ENCODE measurements at regions not wholly inside any gene's neighbourhood (a gene's known extent, or its start where the extent isn't known, plus 50 kb on each side); places are given as distances from the start of the nearest gene placed in this dataset.

DNA sequence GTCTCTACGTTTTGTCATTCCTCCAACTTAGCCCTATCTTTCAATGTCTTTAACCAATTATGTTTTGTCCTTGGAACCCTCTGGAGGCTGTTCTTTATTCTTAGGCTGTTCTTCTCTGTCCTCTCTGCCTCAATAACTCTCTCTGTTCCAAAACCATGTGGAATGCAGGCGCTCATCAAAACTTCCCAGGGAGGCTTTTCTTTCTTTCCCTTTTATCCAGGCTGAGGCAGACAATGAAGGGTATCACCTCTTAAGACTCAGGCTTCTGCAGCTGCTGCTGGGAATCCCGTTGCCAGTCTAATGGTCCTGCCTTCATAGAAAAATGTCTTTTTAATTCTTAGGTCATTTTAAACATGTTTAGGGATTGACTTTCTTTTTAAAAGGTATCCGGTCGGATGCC is 544.7 kb downstream of the CDH26 start:
- no peaks in the 10 kb centered on the region for H3K9me3 ChIP-seq (ENCODE audit: control insufficient read depth in 4 of 4, insufficient read depth in 3 of 4, low read length in 3 of 4)
- peaks cover 0 to 11% (median 0%) of the 10 kb centered on the region in 5 donors for H3K4me1 ChIP-seq (ENCODE audit: control insufficient read depth in 5 of 5, insufficient read depth in 5 of 5, low read length in 5 of 5)
- no peaks in the 10 kb centered on the region for H3K36me3 ChIP-seq (ENCODE audit: control insufficient read depth in 4 of 4, insufficient read depth in 4 of 4, low read length in 4 of 4)
- H3K4me3 ChIP-seq = no peak overlapping the region
- ATAC-seq (ENCODE audit: insufficient read depth, low FRiP score) (no peak), DNase-seq (no peak)
- no peak overlapping the region for H3K27ac ChIP-seq (ENCODE audit: low read depth in 1 of 2, low read length in 1 of 2)
- no peak overlapping the region for H3K9ac ChIP-seq (ENCODE audit: insufficient read depth in 1 of 2, low read length in 2 of 2)
- WGBS, 2 donors = 84 to 89% methylated on average over 5 of the region's 5 CpGs
- TF ChIP-seq, protein P1, sequence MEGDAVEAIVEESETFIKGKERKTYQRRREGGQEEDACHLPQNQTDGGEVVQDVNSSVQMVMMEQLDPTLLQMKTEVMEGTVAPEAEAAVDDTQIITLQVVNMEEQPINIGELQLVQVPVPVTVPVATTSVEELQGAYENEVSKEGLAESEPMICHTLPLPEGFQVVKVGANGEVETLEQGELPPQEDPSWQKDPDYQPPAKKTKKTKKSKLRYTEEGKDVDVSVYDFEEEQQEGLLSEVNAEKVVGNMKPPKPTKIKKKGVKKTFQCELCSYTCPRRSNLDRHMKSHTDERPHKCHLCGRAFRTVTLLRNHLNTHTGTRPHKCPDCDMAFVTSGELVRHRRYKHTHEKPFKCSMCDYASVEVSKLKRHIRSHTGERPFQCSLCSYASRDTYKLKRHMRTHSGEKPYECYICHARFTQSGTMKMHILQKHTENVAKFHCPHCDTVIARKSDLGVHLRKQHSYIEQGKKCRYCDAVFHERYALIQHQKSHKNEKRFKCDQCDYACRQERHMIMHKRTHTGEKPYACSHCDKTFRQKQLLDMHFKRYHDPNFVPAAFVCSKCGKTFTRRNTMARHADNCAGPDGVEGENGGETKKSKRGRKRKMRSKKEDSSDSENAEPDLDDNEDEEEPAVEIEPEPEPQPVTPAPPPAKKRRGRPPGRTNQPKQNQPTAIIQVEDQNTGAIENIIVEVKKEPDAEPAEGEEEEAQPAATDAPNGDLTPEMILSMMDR (IDR thresholded peaks at IDR 0.05; ENCODE audit: control extremely low read depth, extremely low read depth) = no peak
- H3K27me3 ChIP-seq (ENCODE audit: control insufficient read depth in 3 of 3, insufficient read depth in 3 of 3, low read length in 2 of 3) = no peaks in the 10 kb centered on the region

DNA sequence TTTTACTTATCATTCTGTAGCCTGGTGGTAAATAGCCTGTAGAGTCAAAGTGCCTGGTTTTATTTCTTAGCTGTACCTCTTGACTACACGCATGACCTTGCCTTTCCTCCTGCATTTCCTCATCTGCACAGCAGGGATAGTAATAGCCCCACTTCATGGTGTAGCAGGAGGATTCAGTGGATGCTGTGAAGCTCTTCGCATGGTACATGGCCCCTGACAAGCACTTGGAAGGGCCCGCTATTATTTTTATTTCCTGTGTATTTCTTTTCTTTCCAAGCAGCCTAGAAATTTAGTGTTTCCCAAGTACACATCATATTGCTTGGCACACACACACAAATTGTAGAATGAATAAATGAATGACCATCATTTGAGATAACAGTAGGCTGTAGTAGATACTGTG is 547.2 kb downstream of the CDH26 start:
- Histone ChIP-seq H3K9me3 (ENCODE audit: control insufficient read depth in 4 of 4, insufficient read depth in 3 of 4, low read length in 3 of 4) (no peaks in the 10 kb centered on the region), H3K27me3 (ENCODE audit: control insufficient read depth in 3 of 3, insufficient read depth in 3 of 3, low read length in 2 of 3) (no peaks in the 10 kb centered on the region), H3K27ac (ENCODE audit: low read depth in 1 of 2, low read length in 1 of 2) (no peak overlapping the region), H3K4me3 (no peak overlapping the region), H3K4me1 (ENCODE audit: control insufficient read depth in 5 of 5, insufficient read depth in 5 of 5, low read length in 5 of 5) (peaks cover 0 to 11% (median 0%) of the 10 kb centered on the region in 5 donors), H3K36me3 (ENCODE audit: control insufficient read depth in 4 of 4, insufficient read depth in 4 of 4, low read length in 4 of 4) (no peaks in the 10 kb centered on the region), H3K9ac (ENCODE audit: insufficient read depth in 1 of 2, low read length in 2 of 2) (no peak overlapping the region)
- ATAC-seq (ENCODE audit: insufficient read depth, low FRiP score) (no peak), DNase-seq (peak in 1 of 3 donors; percentile 59)
- 64 to 69% methylated on average over 3 of the region's 3 CpGs for WGBS, 2 donors
- TF ChIP-seq, protein P1 (IDR thresholded peaks at IDR 0.05; ENCODE audit: control extremely low read depth, extremely low read depth) = no peak

DNA sequence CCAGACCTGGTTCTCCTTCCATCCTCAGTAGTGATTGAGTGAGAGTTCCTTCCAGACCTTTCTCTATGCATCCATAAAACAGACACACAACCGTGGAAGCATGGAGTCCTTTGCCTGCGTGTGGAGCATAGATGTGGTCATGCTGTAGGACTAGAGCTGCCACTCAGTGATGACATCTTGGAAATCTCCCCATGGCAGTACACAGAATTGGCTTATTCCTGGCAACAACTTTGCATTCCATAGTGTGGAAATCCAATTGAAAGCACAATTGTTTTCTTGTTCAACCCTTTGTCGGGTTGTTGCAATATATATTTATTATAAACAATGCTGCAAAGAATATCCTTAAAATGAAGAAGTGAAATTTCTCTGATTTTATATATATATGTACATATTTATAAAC is 547.8 kb downstream of the CDH26 start:
- Histone ChIP-seq H3K9me3 (ENCODE audit: control insufficient read depth in 4 of 4, insufficient read depth in 3 of 4, low read length in 3 of 4) (no peaks in the 10 kb centered on the region), H3K36me3 (ENCODE audit: control insufficient read depth in 4 of 4, insufficient read depth in 4 of 4, low read length in 4 of 4) (no peaks in the 10 kb centered on the region), H3K27me3 (ENCODE audit: control insufficient read depth in 3 of 3, insufficient read depth in 3 of 3, low read length in 2 of 3) (no peaks in the 10 kb centered on the region), H3K9ac (ENCODE audit: insufficient read depth in 1 of 2, low read length in 2 of 2) (no peak overlapping the region), H3K4me1 (ENCODE audit: control insufficient read depth in 5 of 5, insufficient read depth in 5 of 5, low read length in 5 of 5) (peaks cover 0 to 11% (median 0%) of the 10 kb centered on the region in 5 donors), H3K4me3 (no peak overlapping the region), H3K27ac (ENCODE audit: low read depth in 1 of 2, low read length in 1 of 2) (no peak overlapping the region)
- ATAC-seq (ENCODE audit: insufficient read depth, low FRiP score) (no peak), DNase-seq (peak in 2 of 3 donors; percentile 64 to 75)
- WGBS, 2 donors = 84 to 87% methylated on average over 3 of the region's 3 CpGs
- TF ChIP-seq, protein P1 (IDR thresholded peaks at IDR 0.05; ENCODE audit: control extremely low read depth, extremely low read depth) = no peak

DNA sequence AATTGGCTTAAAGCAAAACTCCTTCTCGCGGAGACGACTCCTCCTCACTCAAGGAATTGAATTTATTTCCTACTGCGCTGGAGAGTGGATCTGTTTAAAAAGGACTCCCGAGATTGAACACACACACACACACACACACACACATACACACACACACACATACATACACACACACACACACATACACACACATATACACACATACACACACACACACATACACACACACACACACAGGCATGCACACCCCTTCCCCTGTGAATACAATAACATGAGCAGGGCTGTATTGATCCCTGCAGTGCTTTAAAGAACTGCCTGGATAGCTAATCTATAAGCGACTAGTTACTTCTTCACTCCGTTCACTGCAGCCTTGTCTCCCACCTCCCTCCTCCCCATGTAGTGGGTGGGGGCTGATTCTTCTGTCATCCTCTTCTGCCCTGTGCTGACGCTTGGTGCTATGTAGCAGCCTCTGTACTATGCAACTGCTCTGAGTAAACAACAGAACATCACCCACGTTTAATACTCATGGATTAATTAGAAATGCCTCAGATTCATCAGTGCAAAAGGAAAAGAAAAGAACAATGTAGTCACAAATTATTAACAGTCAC is 549.0 kb downstream of the CDH26 start:
- no peaks in the 10 kb centered on the region for H3K36me3 ChIP-seq (ENCODE audit: control insufficient read depth in 4 of 4, insufficient read depth in 4 of 4, low read length in 4 of 4)
- WGBS, 2 donors = 70% methylated on average over 9 of the region's 9 CpGs
- no peak overlapping the region for H3K9ac ChIP-seq (ENCODE audit: insufficient read depth in 1 of 2, low read length in 2 of 2)
- no peaks in the 10 kb centered on the region for H3K27me3 ChIP-seq (ENCODE audit: control insufficient read depth in 3 of 3, insufficient read depth in 3 of 3, low read length in 2 of 3)
- H3K4me1 ChIP-seq (ENCODE audit: control insufficient read depth in 5 of 5, insufficient read depth in 5 of 5, low read length in 5 of 5) = peaks cover 0 to 20% (median 0%) of the 10 kb centered on the region in 5 donors
- TF ChIP-seq, protein P1 (IDR thresholded peaks at IDR 0.05; ENCODE audit: control extremely low read depth, extremely low read depth) = no peak
- DNase-seq = peak in 2 of 3 donors; percentile 33 to 40
- no peak overlapping the region for H3K27ac ChIP-seq (ENCODE audit: low read depth in 1 of 2, low read length in 1 of 2)
- ATAC-seq (ENCODE audit: insufficient read depth, low FRiP score) = no peak
- no peak overlapping the region for H3K4me3 ChIP-seq
- no peaks in the 10 kb centered on the region for H3K9me3 ChIP-seq (ENCODE audit: control insufficient read depth in 4 of 4, insufficient read depth in 3 of 4, low read length in 3 of 4)

All from lung (tissue), 11 donors.